NCI-H748 (cell line): ENCODE measurements at regions not wholly inside any gene's neighbourhood (a gene's known extent, or its start where the extent isn't known, plus 50 kb on each side); places are given as distances from the start of the nearest gene placed in this dataset.
A peak's percentile ranks its signal among the peaks of the same experiment; 100 is the strongest.
"Not testable (repeated sequence)": the region's sequence is repeated elsewhere in the genome, so short reads cannot be mapped to it uniquely, and the experiment has no call there.

Experiments used
- DNase-seq: peaks from one replicate; lab custom pipeline; 2025; ENCODE audit not compliant: unreplicated experiment; lab: John Stamatoyannopoulos, UW

DNA sequence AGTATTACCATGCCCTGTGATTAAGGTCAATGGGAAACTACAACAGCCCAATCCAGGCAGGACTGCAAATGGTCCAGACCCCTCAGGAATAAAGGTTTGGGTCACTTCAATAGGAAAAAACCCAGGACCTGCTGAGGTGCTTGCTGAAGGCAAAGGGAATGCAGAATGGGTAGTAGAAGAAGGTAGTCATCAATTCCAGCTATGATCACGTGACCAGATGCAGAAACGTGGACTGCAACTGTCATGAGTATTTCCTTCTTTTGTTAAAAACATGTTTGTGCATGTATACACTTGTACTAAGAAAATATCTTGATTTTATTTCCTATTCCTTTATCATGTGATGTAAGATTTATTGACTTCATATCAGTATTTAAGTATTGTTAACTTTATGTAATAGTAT is 319.6 kb upstream of the FGF16 start:
- not testable (repeated sequence) for DNase-seq

- no peak for DNase-seq
Observed at GRCh38 chrX:77143907-77144306, 303.3 kb upstream of the FGF16 start.

DNA sequence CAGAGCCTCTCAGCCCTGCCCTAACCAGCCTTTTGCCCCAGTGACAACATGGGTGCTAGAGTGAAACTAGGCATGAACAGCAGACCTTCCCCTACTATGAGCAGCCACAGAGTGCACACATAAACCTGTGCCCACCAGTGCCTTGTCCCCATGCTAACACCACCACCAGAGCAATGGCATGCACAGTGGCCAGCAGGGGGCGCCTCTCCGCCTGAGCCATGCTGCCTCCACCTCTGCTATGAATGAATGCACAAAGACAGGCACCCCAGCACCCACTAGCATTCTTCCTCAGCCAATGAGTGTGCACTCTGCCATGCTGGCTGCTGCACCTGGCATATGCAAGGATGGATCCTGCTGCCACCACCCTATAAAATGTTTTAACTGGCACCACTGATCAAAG is 286.9 kb upstream of the FGF16 start:
- DNase-seq, result peak; percentile 0

DNA sequence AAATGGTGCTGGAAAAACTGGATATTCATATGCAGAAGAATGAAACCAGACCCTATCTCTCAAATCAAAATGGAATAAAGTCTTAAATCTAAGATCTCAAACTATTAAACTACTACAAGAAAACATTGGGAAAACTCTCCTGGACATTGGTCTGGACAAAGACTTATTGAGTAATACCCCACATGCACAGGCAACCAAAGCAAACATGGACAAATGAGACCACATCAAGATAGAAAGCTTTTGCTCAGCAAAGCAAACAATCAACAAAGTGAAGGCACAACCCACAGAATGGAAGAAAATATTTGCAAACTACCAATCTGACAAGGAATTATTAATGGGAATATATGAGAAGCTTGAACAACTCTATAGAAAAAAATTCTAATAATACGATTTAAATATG is 284.4 kb upstream of the FGF16 start:
- no peak for DNase-seq

GRCh38 chrX:77167993-77168392 is 279.2 kb upstream of the FGF16 start:
- DNase-seq, result peak; percentile 1

- no peak for DNase-seq
Observed at GRCh38 chrX:77174680-77175519, 272.3 kb upstream of the FGF16 start.

- no peak for DNase-seq
Observed at GRCh38 chrX:77200663-77201062, 246.5 kb upstream of the FGF16 start.

DNA sequence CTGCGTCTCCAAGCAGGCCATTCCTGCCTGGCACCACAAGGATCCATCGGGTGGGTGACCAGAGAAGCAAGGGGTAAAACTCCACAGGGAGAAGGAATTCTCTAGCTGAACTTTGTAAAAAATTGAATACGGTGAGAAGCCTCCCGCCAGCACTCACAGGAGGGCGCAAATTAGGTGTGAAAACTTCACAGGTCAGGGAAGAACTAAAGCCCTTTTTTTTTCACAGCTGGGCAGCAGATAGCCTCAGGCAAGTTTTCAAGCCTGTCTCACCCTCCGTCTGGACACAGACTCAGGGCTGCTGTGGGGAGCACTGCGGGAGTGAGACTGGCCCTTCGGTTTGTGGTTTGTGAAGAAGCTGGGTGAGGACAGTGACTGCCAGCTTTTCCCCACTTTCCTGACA is 224.1 kb upstream of the FGF16 start:
- DNase-seq, result no peak

- no peak for DNase-seq
Observed at GRCh38 chrX:77264490-77264889, 182.7 kb upstream of the FGF16 start.

GRCh38 chrX:77275392-77275791 is 171.8 kb upstream of the FGF16 start:
- no peak for DNase-seq

- DNase-seq, result no peak
Observed at GRCh38 chrX:77276742-77277141, 170.4 kb upstream of the FGF16 start.

DNA sequence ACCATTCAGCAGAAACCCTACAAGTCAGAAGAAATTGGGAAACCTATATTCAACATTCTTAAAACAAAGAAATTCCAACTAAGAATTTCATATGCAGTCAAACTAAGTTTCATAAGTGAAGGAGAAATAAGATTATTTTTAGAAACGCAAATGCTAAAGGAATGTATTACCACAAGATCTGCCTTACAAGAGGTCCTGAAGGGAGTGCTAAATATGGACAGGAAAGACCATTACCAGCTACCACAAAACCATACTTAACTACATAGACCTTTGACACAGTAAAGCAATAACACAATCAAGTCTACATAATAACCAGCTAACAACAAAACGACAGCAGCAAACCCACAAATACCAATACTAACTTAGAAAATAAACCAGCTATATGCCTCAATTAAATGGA is 169.3 kb upstream of the FGF16 start:
- no peak for DNase-seq

- DNase-seq, result not testable (repeated sequence)
Observed at GRCh38 chrX:77279373-77279772, 167.8 kb upstream of the FGF16 start.

DNA sequence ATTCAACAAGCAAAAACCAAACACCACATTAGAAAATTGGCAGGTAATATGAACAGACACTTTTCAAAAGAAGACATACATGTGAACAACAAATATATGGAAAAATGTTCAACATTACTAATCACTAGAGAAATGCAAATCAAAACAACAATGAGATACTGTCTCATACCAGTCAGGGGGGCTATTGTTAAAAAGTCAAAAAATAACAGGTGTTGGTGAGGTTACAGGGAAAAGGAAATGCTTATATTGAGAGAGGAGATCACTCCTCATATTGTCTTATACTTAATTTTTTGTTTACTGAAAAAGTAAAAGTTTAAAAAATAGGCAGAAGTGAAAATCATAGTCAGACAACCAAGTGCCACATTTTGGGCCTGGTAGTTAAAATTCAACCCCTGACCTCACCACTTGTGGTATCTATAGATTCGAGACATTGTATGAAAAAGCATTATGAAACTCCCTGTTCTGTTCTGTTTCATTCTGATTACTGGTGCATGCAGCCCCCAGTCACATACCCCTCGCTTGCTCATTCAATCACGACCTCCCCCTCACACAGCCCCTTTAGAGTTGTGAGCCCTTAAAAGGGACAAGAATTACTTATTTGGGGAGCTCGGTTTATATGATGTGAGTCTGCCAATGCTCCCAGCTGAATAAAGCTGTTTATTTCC is 153.7 kb upstream of the FGF16 start:
- no peak for DNase-seq

DNA sequence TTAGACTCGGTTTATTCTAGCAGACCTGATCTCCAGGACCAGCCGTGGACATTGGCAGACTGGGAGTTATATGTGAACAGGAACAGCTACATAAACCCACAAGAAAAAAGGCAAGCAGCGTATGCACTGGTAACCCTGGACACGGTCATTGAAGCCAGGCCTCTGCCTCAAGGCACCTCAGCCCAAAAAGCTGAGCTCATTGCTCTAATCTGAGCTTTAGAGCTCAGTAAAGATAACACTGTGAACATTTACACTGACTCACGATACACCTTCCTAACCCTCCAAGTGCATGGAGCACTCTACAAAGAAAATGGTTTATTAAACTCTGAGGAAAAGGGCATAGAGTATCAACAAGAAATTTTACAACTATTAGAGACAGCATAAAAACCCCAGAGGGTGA is 148.9 kb upstream of the FGF16 start:
- no peak for DNase-seq

- no peak for DNase-seq
Observed at GRCh38 chrX:77298790-77299189, 148.4 kb upstream of the FGF16 start.

GRCh38 chrX:77299549-77299948 is 147.6 kb upstream of the FGF16 start:
- DNase-seq, result no peak

DNA sequence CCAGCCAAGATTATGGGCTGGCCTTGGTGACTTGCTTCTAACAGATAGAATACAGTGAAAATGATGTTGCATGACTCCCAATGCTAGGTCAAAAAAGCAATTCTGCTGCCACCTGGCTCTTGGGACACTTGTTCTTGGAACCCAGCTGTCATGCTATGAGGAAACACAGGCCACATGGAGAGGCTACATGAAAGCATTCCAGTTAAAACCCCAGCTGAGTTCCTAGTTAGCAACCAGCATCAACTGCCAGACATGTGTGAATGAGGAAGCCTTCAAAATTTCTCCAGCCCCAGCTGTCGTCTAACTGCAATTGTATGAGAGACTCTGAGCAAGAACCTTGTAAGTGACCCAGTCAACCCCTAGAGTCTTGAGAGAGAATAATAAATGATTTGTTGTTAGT is 105.2 kb upstream of the FGF16 start:
- no peak for DNase-seq

GRCh38 chrX:77346859-77347258 is 100.3 kb upstream of the FGF16 start:
- DNase-seq, result no peak

GRCh38 chrX:77347572-77347971 is 99.6 kb upstream of the FGF16 start:
- DNase-seq, result no peak

- no peak for DNase-seq
Observed at GRCh38 chrX:77389891-77390290, 57.3 kb upstream of the FGF16 start.

GRCh38 chrX:77390365-77390764 is 56.8 kb upstream of the FGF16 start:
- not testable (repeated sequence) for DNase-seq

GRCh38 chrX:77396781-77397180 is 50.4 kb upstream of the FGF16 start:
- no peak for DNase-seq
